ENCODE measurements at regions not wholly inside any gene's neighbourhood (a gene's known extent, or its start where the extent isn't known, plus 50 kb on each side); places are given as distances from the start of the nearest gene placed in this dataset.

DNA sequence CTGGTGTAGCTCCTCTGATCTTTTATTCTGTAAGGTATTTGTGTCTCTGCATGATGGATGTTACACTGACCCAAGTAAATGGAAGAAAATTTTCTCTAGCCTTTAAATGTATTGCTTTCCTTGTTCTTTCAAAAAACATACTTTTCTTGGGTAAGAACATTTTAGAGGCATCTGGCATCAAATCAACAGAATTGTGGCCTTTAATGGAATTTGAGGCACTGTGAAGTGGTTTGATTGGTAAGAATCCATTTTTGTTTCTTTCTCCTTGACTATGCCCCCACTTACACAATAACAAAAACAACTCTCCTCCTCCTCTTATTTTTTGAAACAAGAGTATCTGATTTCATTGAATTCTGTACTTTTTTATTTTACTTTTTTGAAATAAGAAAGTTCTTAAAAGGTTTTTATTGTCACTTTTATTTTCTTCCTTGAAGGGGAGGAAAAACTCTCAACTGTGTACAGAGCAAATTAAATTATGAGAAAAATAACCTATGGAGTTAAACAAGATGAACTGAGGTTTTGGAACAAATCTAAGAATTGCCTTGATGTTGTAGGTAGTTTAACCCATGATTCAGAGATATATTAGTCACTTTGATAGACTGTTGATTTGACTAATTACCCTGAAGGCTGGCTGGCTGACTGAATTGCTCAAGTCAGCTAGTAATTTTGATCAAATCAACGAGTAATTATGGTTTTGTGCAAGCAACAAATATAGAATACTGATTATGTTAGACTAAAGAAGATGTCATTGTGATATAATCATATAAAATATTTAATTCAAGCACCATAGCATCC lies 146.4 kb downstream of the FHIP1A start:
- DNase-seq = no peak

DNA sequence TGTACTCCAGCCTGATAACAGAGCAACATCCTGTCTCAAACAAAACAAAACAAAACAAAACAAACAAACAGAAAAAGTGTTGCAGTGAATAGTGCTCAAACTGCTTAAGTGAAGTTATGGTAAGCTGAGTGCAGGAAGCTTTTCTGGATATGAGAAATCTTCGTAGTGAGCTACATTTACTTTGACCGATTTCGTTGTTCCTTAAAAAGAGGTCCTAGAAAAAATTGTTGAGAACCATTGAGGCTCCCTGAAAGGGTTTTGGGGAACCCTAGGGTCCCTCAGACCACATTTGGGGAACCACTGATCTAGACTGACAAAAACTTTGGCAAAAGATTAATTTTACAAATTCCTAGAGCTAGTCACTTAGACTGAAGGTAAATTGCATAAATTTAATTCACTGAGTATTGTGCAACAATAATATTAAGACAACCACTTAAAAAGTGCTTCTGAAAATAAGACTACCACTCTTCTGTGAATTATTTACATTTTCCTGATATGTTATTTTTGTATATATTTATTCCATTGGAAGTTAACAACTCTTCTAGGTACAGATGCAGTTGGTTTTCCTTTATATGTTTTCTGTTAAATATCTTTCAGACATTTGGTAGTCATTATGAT lies 149.6 kb downstream of the FHIP1A start:
- Mint-ChIP-seq H3K4me3 (ENCODE audit: low read depth, unreplicated experiment) (no peak overlapping the region), H3K4me1 (ENCODE audit: low read depth, unreplicated experiment) (peaks cover 15% of the 10 kb centered on the region), H3K27ac (ENCODE audit: unreplicated experiment) (no peak overlapping the region), H3K27me3 (ENCODE audit: unreplicated experiment) (no peaks in the 10 kb centered on the region), H3K36me3 (ENCODE audit: insufficient read depth, unreplicated experiment) (peaks cover 6% of the 10 kb centered on the region), H3K9me3 (ENCODE audit: low read depth, unreplicated experiment) (no peaks in the 10 kb centered on the region)
- TF ChIP-seq, protein P1, sequence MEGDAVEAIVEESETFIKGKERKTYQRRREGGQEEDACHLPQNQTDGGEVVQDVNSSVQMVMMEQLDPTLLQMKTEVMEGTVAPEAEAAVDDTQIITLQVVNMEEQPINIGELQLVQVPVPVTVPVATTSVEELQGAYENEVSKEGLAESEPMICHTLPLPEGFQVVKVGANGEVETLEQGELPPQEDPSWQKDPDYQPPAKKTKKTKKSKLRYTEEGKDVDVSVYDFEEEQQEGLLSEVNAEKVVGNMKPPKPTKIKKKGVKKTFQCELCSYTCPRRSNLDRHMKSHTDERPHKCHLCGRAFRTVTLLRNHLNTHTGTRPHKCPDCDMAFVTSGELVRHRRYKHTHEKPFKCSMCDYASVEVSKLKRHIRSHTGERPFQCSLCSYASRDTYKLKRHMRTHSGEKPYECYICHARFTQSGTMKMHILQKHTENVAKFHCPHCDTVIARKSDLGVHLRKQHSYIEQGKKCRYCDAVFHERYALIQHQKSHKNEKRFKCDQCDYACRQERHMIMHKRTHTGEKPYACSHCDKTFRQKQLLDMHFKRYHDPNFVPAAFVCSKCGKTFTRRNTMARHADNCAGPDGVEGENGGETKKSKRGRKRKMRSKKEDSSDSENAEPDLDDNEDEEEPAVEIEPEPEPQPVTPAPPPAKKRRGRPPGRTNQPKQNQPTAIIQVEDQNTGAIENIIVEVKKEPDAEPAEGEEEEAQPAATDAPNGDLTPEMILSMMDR (IDR thresholded peaks at IDR 0.05; ENCODE audit: unreplicated experiment) = no peak
- CTCF ChIA-PET = no interaction called here
- BruUV-seq (replicated peaks) = no TSS peak
- intact Hi-C loops (cut with micrococcal nuclease; ENCODE audit: unreplicated experiment) = no loop called here
- no peak for DNase-seq

More for the DNA sequence above, 146.4 kb downstream of the FHIP1A start:
- BruUV-seq (replicated peaks) = no TSS peak
- peaks cover 9% of the 10 kb centered on the region for H3K4me1 Mint-ChIP-seq (ENCODE audit: low read depth, unreplicated experiment)
- H3K27ac Mint-ChIP-seq (ENCODE audit: unreplicated experiment) = no peak overlapping the region
- peaks cover 6% of the 10 kb centered on the region for H3K36me3 Mint-ChIP-seq (ENCODE audit: insufficient read depth, unreplicated experiment)
- no peaks in the 10 kb centered on the region for H3K9me3 Mint-ChIP-seq (ENCODE audit: low read depth, unreplicated experiment)
- CTCF ChIA-PET = no interaction called here
- intact Hi-C loops (cut with micrococcal nuclease; ENCODE audit: unreplicated experiment) = no loop called here
- no peaks in the 10 kb centered on the region for H3K27me3 Mint-ChIP-seq (ENCODE audit: unreplicated experiment)
- no peak overlapping the region for H3K4me3 Mint-ChIP-seq (ENCODE audit: low read depth, unreplicated experiment)
- TF ChIP-seq, protein P1 (IDR thresholded peaks at IDR 0.05; ENCODE audit: unreplicated experiment) = no peak

- Mint-ChIP-seq H3K9me3 (ENCODE audit: low read depth, unreplicated experiment) (no peaks in the 10 kb centered on the region), H3K36me3 (ENCODE audit: insufficient read depth, unreplicated experiment) (no peaks in the 10 kb centered on the region), H3K4me1 (ENCODE audit: low read depth, unreplicated experiment) (peaks cover 7% of the 10 kb centered on the region), H3K4me3 (ENCODE audit: low read depth, unreplicated experiment) (no peak overlapping the region), H3K27ac (ENCODE audit: unreplicated experiment) (no peak overlapping the region), H3K27me3 (ENCODE audit: unreplicated experiment) (no peaks in the 10 kb centered on the region)
- TF ChIP-seq, protein P1 (IDR thresholded peaks at IDR 0.05; ENCODE audit: unreplicated experiment) = no peak
- CTCF ChIA-PET = no interaction called here
- DNase-seq = no peak
- intact Hi-C loops (cut with micrococcal nuclease; ENCODE audit: unreplicated experiment) = no loop called here
- BruUV-seq (replicated peaks) = no TSS peak
Observed at GRCh38 chr4:151559595-151559994, 150.6 kb downstream of the FHIP1A start.

DNA sequence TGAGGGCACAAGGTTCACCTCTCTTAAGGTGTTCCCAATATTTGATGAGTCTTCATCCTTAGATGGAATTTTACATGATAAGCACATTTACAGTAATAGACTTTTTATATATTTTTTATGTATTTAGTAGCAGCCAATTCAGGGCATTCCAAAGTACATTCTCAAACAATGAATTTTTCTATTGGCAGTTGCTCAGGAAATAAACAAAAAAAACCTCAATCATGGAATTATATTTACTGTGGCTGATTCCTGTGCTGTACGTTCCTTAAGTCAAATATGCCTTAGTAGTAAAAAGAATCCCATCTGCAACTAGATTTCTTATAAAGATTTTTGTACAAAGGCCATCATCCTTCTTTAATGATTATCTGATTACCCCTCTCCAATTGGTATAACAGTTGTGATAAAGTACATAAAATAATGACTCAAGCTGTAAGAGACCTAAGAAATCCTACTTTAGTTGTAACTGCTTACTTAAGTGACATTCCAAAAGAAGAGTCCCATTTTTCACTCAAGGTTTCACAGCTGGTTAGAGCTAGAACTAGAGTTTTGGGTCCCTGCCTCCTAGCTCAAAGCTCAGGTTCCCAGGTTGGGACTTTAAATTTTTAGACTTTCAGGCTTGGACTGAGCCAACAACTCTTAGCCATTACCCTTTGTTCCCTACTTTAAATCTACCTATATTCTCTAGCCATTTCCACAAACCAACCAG lies 152.7 kb downstream of the FHIP1A start:
- TF ChIP-seq, protein P1 (IDR thresholded peaks at IDR 0.05; ENCODE audit: unreplicated experiment) = no peak
- Mint-ChIP-seq H3K27me3 (ENCODE audit: unreplicated experiment) (no peaks in the 10 kb centered on the region), H3K4me3 (ENCODE audit: low read depth, unreplicated experiment) (no peak overlapping the region), H3K9me3 (ENCODE audit: low read depth, unreplicated experiment) (no peaks in the 10 kb centered on the region), H3K36me3 (ENCODE audit: insufficient read depth, unreplicated experiment) (no peaks in the 10 kb centered on the region), H3K27ac (ENCODE audit: unreplicated experiment) (no peak overlapping the region), H3K4me1 (ENCODE audit: low read depth, unreplicated experiment) (peaks cover 7% of the 10 kb centered on the region)
- CTCF ChIA-PET = no interaction called here
- BruUV-seq (replicated peaks) = no TSS peak
- no peak for DNase-seq
- intact Hi-C loops (cut with micrococcal nuclease; ENCODE audit: unreplicated experiment) = no loop called here

Data from Calu3 (cell line).